ENCODE measurements at regions not wholly inside any gene's neighbourhood (a gene's known extent, or its start where the extent isn't known, plus 50 kb on each side); places are given as distances from the start of the nearest gene placed in this dataset.
"Not testable (repeated sequence)": the region's sequence is repeated elsewhere in the genome, so short reads cannot be mapped to it uniquely, and the experiment has no call there.

GRCh38 chr7:112939574-112940313 is 146.9 kb downstream of the GPR85 start:
- no peaks in the 10 kb centered on the region for H3K36me3 ChIP-seq (ENCODE audit: control insufficient read depth in 3 of 3, insufficient read depth in 3 of 3, low read length in 3 of 3)
- H3K4me3 ChIP-seq (ENCODE audit: low read length in 3 of 3) = peak overlapping the region; percentile 76 to 90 (median 87)
- H3K4me1 ChIP-seq (ENCODE audit: control insufficient read depth in 3 of 3, insufficient read depth in 3 of 3, low read length in 3 of 3) = peaks cover 9 to 16% (median 11%) of the 10 kb centered on the region in 3 donors
- H3K27me3 ChIP-seq (ENCODE audit: control insufficient read depth in 3 of 3, insufficient read depth in 3 of 3, low read length in 3 of 3) = no peaks in the 10 kb centered on the region
- H3K9me3 ChIP-seq (ENCODE audit: control insufficient read depth in 3 of 3, low read length in 3 of 3) = no peaks in the 10 kb centered on the region
- H3K9ac ChIP-seq (ENCODE audit: low read depth in 1 of 3, low read length in 3 of 3) = peak overlapping the region; percentile 74 to 83 (median 82)
- peak overlapping the region; percentile 75 for H3K27ac ChIP-seq (ENCODE audit: low read depth, low read length)

- H3K9me3 ChIP-seq (ENCODE audit: control insufficient read depth in 3 of 3, low read length in 3 of 3) = no peaks in the 10 kb centered on the region
- H3K4me3 ChIP-seq (ENCODE audit: low read length in 3 of 3) = peak overlapping the region; percentile 76 to 90 (median 87)
- peak overlapping the region; percentile 70 for H3K27ac ChIP-seq (ENCODE audit: low read depth, low read length)
- H3K27me3 ChIP-seq (ENCODE audit: control insufficient read depth in 3 of 3, insufficient read depth in 3 of 3, low read length in 3 of 3) = no peaks in the 10 kb centered on the region
- peak overlapping the region; percentile 74 to 83 (median 82) for H3K9ac ChIP-seq (ENCODE audit: low read depth in 1 of 3, low read length in 3 of 3)
- no peaks in the 10 kb centered on the region for H3K36me3 ChIP-seq (ENCODE audit: control insufficient read depth in 3 of 3, insufficient read depth in 3 of 3, low read length in 3 of 3)
- H3K4me1 ChIP-seq (ENCODE audit: control insufficient read depth in 3 of 3, insufficient read depth in 3 of 3, low read length in 3 of 3) = peaks cover 9 to 16% (median 11%) of the 10 kb centered on the region in 3 donors
These were observed 147.6 kb downstream of the GPR85 start for GRCh38 chr7:112938863-112939573.

GRCh38 chr7:112937651-112938415 is 147.6 kb upstream of the TMEM168 start:
- Histone ChIP-seq H3K9ac (ENCODE audit: low read depth in 1 of 3, low read length in 3 of 3) (peak overlapping the region in 2 of 3 donors; percentile 4 to 82), H3K27ac (ENCODE audit: low read depth, low read length) (no peak overlapping the region), H3K4me1 (ENCODE audit: control insufficient read depth in 3 of 3, insufficient read depth in 3 of 3, low read length in 3 of 3) (peaks cover 9 to 16% (median 11%) of the 10 kb centered on the region in 3 donors), H3K4me3 (ENCODE audit: low read length in 3 of 3) (peak overlapping the region in 1 of 3 donors; percentile 26), H3K9me3 (ENCODE audit: control insufficient read depth in 3 of 3, low read length in 3 of 3) (no peaks in the 10 kb centered on the region), H3K36me3 (ENCODE audit: control insufficient read depth in 3 of 3, insufficient read depth in 3 of 3, low read length in 3 of 3) (no peaks in the 10 kb centered on the region), H3K27me3 (ENCODE audit: control insufficient read depth in 3 of 3, insufficient read depth in 3 of 3, low read length in 3 of 3) (no peaks in the 10 kb centered on the region)

GRCh38 chr7:112933598-112933997 is 143.4 kb upstream of the TMEM168 start:
- Histone ChIP-seq H3K27me3 (ENCODE audit: control insufficient read depth in 3 of 3, insufficient read depth in 3 of 3, low read length in 3 of 3) (no peaks in the 10 kb centered on the region), H3K9me3 (ENCODE audit: control insufficient read depth in 3 of 3, low read length in 3 of 3) (no peaks in the 10 kb centered on the region), H3K36me3 (ENCODE audit: control insufficient read depth in 3 of 3, insufficient read depth in 3 of 3, low read length in 3 of 3) (no peaks in the 10 kb centered on the region), H3K27ac (ENCODE audit: low read depth, low read length) (no peak overlapping the region), H3K4me1 (ENCODE audit: control insufficient read depth in 3 of 3, insufficient read depth in 3 of 3, low read length in 3 of 3) (peaks cover 2 to 11% (median 5%) of the 10 kb centered on the region in 3 donors), H3K4me3 (ENCODE audit: low read length in 3 of 3) (no peak overlapping the region), H3K9ac (ENCODE audit: low read depth in 1 of 3, low read length in 3 of 3) (no peak overlapping the region)

- Histone ChIP-seq H3K9ac (ENCODE audit: low read depth in 1 of 3, low read length in 3 of 3) (no peak overlapping the region), H3K27ac (ENCODE audit: low read depth, low read length) (no peak overlapping the region), H3K36me3 (ENCODE audit: control insufficient read depth in 3 of 3, insufficient read depth in 3 of 3, low read length in 3 of 3) (no peaks in the 10 kb centered on the region), H3K27me3 (ENCODE audit: control insufficient read depth in 3 of 3, insufficient read depth in 3 of 3, low read length in 3 of 3) (no peaks in the 10 kb centered on the region), H3K4me3 (ENCODE audit: low read length in 3 of 3) (no peak overlapping the region), H3K4me1 (ENCODE audit: control insufficient read depth in 3 of 3, insufficient read depth in 3 of 3, low read length in 3 of 3) (peaks cover 0 to 3% (median 0%) of the 10 kb centered on the region in 3 donors), H3K9me3 (ENCODE audit: control insufficient read depth in 3 of 3, low read length in 3 of 3) (no peaks in the 10 kb centered on the region)
These were observed 140.6 kb upstream of the TMEM168 start for GRCh38 chr7:112930787-112931186.

- H3K36me3 ChIP-seq (ENCODE audit: control insufficient read depth in 3 of 3, insufficient read depth in 3 of 3, low read length in 3 of 3) = no peaks in the 10 kb centered on the region
- H3K9me3 ChIP-seq (ENCODE audit: control insufficient read depth in 3 of 3, low read length in 3 of 3) = no peaks in the 10 kb centered on the region
- no peaks in the 10 kb centered on the region for H3K27me3 ChIP-seq (ENCODE audit: control insufficient read depth in 3 of 3, insufficient read depth in 3 of 3, low read length in 3 of 3)
- H3K4me3 ChIP-seq (ENCODE audit: low read length in 3 of 3) = no peak overlapping the region
- no peak overlapping the region for H3K27ac ChIP-seq (ENCODE audit: low read depth, low read length)
- peaks cover 0 to 3% (median 0%) of the 10 kb centered on the region in 3 donors for H3K4me1 ChIP-seq (ENCODE audit: control insufficient read depth in 3 of 3, insufficient read depth in 3 of 3, low read length in 3 of 3)
- H3K9ac ChIP-seq (ENCODE audit: low read depth in 1 of 3, low read length in 3 of 3) = no peak overlapping the region
These were observed 139.2 kb upstream of the TMEM168 start for GRCh38 chr7:112929421-112929820.

- Histone ChIP-seq H3K36me3 (ENCODE audit: control insufficient read depth in 3 of 3, insufficient read depth in 3 of 3, low read length in 3 of 3) (no peaks in the 10 kb centered on the region), H3K4me1 (ENCODE audit: control insufficient read depth in 3 of 3, insufficient read depth in 3 of 3, low read length in 3 of 3) (peaks cover 0 to 3% (median 0%) of the 10 kb centered on the region in 3 donors), H3K27ac (ENCODE audit: low read depth, low read length) (no peak overlapping the region), H3K4me3 (ENCODE audit: low read length in 3 of 3) (no peak overlapping the region), H3K27me3 (ENCODE audit: control insufficient read depth in 3 of 3, insufficient read depth in 3 of 3, low read length in 3 of 3) (no peaks in the 10 kb centered on the region), H3K9me3 (ENCODE audit: control insufficient read depth in 3 of 3, low read length in 3 of 3) (no peaks in the 10 kb centered on the region), H3K9ac (ENCODE audit: low read depth in 1 of 3, low read length in 3 of 3) (no peak overlapping the region)
These were observed 135.8 kb upstream of the TMEM168 start for GRCh38 chr7:112926018-112926417.

- not testable (repeated sequence) for H3K9me3 ChIP-seq (ENCODE audit: control insufficient read depth in 3 of 3, low read length in 3 of 3); H3K9ac ChIP-seq (ENCODE audit: low read depth in 1 of 3, low read length in 3 of 3); H3K4me3 ChIP-seq (ENCODE audit: low read length in 3 of 3); H3K27me3 ChIP-seq (ENCODE audit: control insufficient read depth in 3 of 3, insufficient read depth in 3 of 3, low read length in 3 of 3); H3K27ac ChIP-seq (ENCODE audit: low read depth, low read length); H3K36me3 ChIP-seq (ENCODE audit: control insufficient read depth in 3 of 3, insufficient read depth in 3 of 3, low read length in 3 of 3); H3K4me1 ChIP-seq (ENCODE audit: control insufficient read depth in 3 of 3, insufficient read depth in 3 of 3, low read length in 3 of 3)
These were observed 132.4 kb upstream of the TMEM168 start for GRCh38 chr7:112922546-112922945.

GRCh38 chr7:112916431-112916830 is 126.2 kb upstream of the TMEM168 start:
- H3K9ac ChIP-seq (ENCODE audit: low read depth in 1 of 3, low read length in 3 of 3); H3K36me3 ChIP-seq (ENCODE audit: control insufficient read depth in 3 of 3, insufficient read depth in 3 of 3, low read length in 3 of 3); H3K27ac ChIP-seq (ENCODE audit: low read depth, low read length); H3K9me3 ChIP-seq (ENCODE audit: control insufficient read depth in 3 of 3, low read length in 3 of 3); H3K27me3 ChIP-seq (ENCODE audit: control insufficient read depth in 3 of 3, insufficient read depth in 3 of 3, low read length in 3 of 3); H3K4me1 ChIP-seq (ENCODE audit: control insufficient read depth in 3 of 3, insufficient read depth in 3 of 3, low read length in 3 of 3); H3K4me3 ChIP-seq (ENCODE audit: low read length in 3 of 3): not testable (repeated sequence)

Measured in skeletal muscle tissue (tissue), 3 donors.